Fibroblast of gingiva (primary cell): ENCODE measurements at regions not wholly inside any gene's neighbourhood (a gene's known extent, or its start where the extent isn't known, plus 50 kb on each side); places are given as distances from the start of the nearest gene placed in this dataset.
"Not testable (repeated sequence)": the region's sequence is repeated elsewhere in the genome, so short reads cannot be mapped to it uniquely, and the experiment has no call there.

Experiments
- DNase-seq: peaks from one replicate; pipeline ENCODE4 v3.0.0-alpha.2; 2011; ENCODE audit warnings: low read depth

GRCh38 chr21:27379354-27379753 lies 412.5 kb upstream of the ADAMTS5 start:
- DNase-seq, result no peak

- DNase-seq, result no peak
Observed at GRCh38 chr21:27372381-27372780, 405.5 kb upstream of the ADAMTS5 start.

GRCh38 chr21:27371975-27372331 lies 405.1 kb upstream of the ADAMTS5 start:
- DNase-seq, result no peak

- DNase-seq, result no peak
Observed at GRCh38 chr21:27371115-27371974, 404.5 kb upstream of the ADAMTS5 start.

- no peak for DNase-seq
Observed at GRCh38 chr21:27369978-27370571, 403.2 kb upstream of the ADAMTS5 start.

GRCh38 chr21:27369234-27369633 lies 402.3 kb upstream of the ADAMTS5 start:
- DNase-seq, result no peak

- DNase-seq, result no peak
Observed at GRCh38 chr21:27366646-27367235, 399.9 kb upstream of the ADAMTS5 start.

- DNase-seq, result no peak
Observed at GRCh38 chr21:27366036-27366435, 399.1 kb upstream of the ADAMTS5 start.

GRCh38 chr21:27365394-27365793 lies 398.5 kb upstream of the ADAMTS5 start:
- DNase-seq, result no peak

- DNase-seq, result peak; percentile 19
Observed at GRCh38 chr21:27363719-27364477, 397.0 kb upstream of the ADAMTS5 start.

- no peak for DNase-seq
Observed at GRCh38 chr21:27362249-27362648, 395.4 kb upstream of the ADAMTS5 start.

GRCh38 chr21:27359141-27359540 lies 392.3 kb upstream of the ADAMTS5 start:
- DNase-seq, result peak; percentile 59

GRCh38 chr21:27352885-27353284 lies 386.0 kb upstream of the ADAMTS5 start:
- DNase-seq, result no peak

- peak; percentile 29 for DNase-seq
Observed at GRCh38 chr21:27346041-27346448, 379.2 kb upstream of the ADAMTS5 start.

GRCh38 chr21:27339902-27340301 lies 373.0 kb upstream of the ADAMTS5 start:
- DNase-seq, result peak; percentile 83

GRCh38 chr21:27338007-27338406 lies 371.1 kb upstream of the ADAMTS5 start:
- not testable (repeated sequence) for DNase-seq

GRCh38 chr21:27333096-27333495 lies 366.2 kb upstream of the ADAMTS5 start:
- peak; percentile 56 for DNase-seq

- peak; percentile 95 for DNase-seq
Observed at GRCh38 chr21:27329255-27329851, 362.5 kb upstream of the ADAMTS5 start.

- no peak for DNase-seq
Observed at GRCh38 chr21:27326301-27326700, 359.4 kb upstream of the ADAMTS5 start.

GRCh38 chr21:27323331-27323730 lies 356.4 kb upstream of the ADAMTS5 start:
- no peak for DNase-seq

- no peak for DNase-seq
Observed at GRCh38 chr21:27321791-27322190, 354.9 kb upstream of the ADAMTS5 start.

- DNase-seq, result no peak
Observed at GRCh38 chr21:27320868-27321267, 354.0 kb upstream of the ADAMTS5 start.
